Mononuclear cell (primary cell): ENCODE measurements at regions not wholly inside any gene's neighbourhood (a gene's known extent, or its start where the extent isn't known, plus 50 kb on each side); places are given as distances from the start of the nearest gene placed in this dataset.

Experiments used
- H3K27me3 ChIP-seq: 2 replicates; pipeline ENCODE4 v1.6.0; 2011; ENCODE audit warnings: low read length, control low read depth; ENCODE audit not compliant: insufficient read depth
- H3K4me1 ChIP-seq: 2 replicates; pipeline ENCODE4 v1.5.1; 2011; ENCODE audit warnings: mild to moderate bottlenecking, low read length, control low read depth; ENCODE audit not compliant: insufficient read depth
- H3K4me3 ChIP-seq: 2 replicates; pipeline ENCODE4 v1.5.1; 2011; ENCODE audit warnings: mild to moderate bottlenecking, low read length, moderate library complexity
- H3K9me3 ChIP-seq: 2 replicates; pipeline ENCODE4 v1.5.1; 2011; ENCODE audit warnings: low read depth, mild to moderate bottlenecking, control low read depth, low read length

- no peaks in the 10 kb centered on the region for H3K27me3 ChIP-seq
- no peak overlapping the region for H3K4me3 ChIP-seq
- H3K4me1 ChIP-seq = peaks cover 27% of the 10 kb centered on the region
- no peaks in the 10 kb centered on the region for H3K9me3 ChIP-seq
Measured at GRCh38 chr2:88842656-88843460, 151.4 kb downstream of the RPIA start.

GRCh38 chr2:88843651-88844050 is 152.2 kb downstream of the RPIA start:
- no peak overlapping the region for H3K4me3 ChIP-seq
- H3K27me3 ChIP-seq = no peaks in the 10 kb centered on the region
- H3K4me1 ChIP-seq = peaks cover 25% of the 10 kb centered on the region
- no peaks in the 10 kb centered on the region for H3K9me3 ChIP-seq

- Histone ChIP-seq H3K4me1 (peaks cover 17% of the 10 kb centered on the region), H3K4me3 (no peak overlapping the region), H3K9me3 (no peaks in the 10 kb centered on the region), H3K27me3 (no peaks in the 10 kb centered on the region)
Measured at GRCh38 chr2:88844960-88845359, 153.5 kb downstream of the RPIA start.

DNA sequence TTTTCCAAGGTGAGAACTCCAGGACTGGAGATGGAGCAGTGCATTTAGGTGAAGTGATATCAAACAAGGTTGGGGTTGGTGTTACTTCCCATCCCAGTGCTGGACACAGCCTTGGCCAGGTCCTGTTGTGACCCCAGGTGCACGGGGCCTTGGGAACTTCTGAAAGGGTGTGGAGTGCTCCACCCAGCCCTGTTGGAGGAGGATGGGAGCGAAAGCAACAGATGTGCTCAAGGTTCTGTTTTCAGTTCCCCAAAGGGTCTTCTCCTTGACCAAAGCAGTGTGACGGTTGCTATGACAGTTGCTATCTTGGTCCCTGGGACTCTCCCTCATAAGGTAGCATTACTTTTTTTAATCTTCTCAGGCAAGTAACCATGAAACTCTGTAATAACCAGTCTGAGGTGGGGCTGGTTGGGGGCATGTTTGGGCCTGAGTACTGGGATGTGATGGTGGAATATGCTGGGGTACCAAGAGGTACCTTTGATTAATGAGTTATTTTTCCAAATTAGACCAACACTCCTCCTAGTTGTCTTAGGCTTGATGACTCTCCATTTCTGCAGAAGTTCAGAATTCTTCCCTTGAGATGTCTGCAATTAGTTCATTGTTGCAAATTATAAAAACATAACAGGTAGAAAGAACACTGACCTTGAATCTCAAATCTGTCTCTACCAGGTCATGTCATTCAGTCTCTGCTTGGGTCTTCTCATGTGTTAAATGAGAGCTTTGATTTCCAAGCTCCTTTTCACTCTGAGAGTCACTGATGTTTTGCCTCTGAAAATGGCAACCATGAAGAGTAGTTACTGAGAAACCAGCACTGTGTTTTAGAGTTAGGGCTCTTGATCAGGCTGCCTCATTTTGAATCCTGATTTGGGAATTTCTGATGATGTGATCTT is 154.5 kb downstream of the RPIA start:
- no peaks in the 10 kb centered on the region for H3K9me3 ChIP-seq
- H3K4me1 ChIP-seq = peaks cover 14% of the 10 kb centered on the region
- H3K4me3 ChIP-seq = no peak overlapping the region
- no peaks in the 10 kb centered on the region for H3K27me3 ChIP-seq

DNA sequence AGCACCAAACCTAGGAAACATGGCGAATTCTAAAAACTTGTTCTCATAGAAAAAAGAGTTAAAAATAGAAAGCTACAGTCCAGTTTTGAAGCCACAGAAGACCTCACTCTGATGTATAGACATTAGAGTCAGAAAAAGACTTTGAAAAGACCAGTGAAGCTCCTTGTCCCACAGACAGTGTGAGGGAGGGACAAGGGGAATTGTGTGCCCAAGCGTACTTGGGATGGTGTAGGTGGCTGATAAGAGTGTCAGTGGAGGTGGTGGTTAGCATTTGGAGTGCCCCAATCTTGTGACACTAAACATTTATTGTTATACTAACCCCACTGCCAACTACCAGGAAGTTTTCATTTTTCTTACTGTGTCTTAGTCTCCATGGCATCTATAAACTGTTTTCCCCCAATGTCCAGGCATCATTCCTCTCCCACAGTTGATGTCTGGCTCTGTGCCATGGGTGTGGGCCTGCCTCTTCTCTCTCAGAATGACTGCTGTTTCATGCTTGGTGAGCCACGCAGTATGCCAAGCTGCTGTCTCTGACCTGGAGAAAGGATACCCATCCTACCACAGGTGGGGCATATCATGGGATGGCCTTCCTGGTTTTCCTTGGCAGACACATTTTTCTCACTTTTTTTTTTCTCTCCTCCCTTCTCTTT is 161.4 kb downstream of the RPIA start:
- no peak overlapping the region for H3K4me3 ChIP-seq
- H3K27me3 ChIP-seq = no peaks in the 10 kb centered on the region
- H3K4me1 ChIP-seq = peaks cover 3% of the 10 kb centered on the region
- no peaks in the 10 kb centered on the region for H3K9me3 ChIP-seq

DNA sequence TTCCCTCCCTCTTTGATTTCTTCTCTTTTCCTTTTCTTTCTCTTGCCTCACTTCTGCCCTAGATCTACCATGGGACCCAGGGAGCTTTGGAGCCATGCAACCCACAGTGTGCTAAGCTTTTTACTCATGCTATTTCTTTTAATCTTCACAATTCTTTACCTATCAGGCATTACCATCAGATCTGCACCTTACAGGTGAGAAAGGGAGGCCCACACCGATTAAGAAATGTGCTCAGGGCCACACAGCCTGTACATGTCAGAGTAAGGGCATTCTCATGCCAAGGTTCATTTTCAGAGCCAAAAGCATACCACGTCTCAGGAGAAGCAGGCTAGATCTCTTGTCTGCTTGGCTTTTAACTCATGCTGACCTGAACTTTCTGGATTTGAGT is 161.9 kb downstream of the RPIA start:
- H3K4me3 ChIP-seq = no peak overlapping the region

GRCh38 chr2:88854528-88854927 is 163.1 kb downstream of the RPIA start:
- H3K4me3 ChIP-seq = no peak overlapping the region
- no peaks in the 10 kb centered on the region for H3K9me3 ChIP-seq
- H3K27me3 ChIP-seq = no peaks in the 10 kb centered on the region
- peaks cover 3% of the 10 kb centered on the region for H3K4me1 ChIP-seq

More for the DNA sequence above, 161.9 kb downstream of the RPIA start:
- H3K4me1 ChIP-seq = peaks cover 3% of the 10 kb centered on the region
- no peaks in the 10 kb centered on the region for H3K9me3 ChIP-seq
- H3K27me3 ChIP-seq = no peaks in the 10 kb centered on the region

DNA sequence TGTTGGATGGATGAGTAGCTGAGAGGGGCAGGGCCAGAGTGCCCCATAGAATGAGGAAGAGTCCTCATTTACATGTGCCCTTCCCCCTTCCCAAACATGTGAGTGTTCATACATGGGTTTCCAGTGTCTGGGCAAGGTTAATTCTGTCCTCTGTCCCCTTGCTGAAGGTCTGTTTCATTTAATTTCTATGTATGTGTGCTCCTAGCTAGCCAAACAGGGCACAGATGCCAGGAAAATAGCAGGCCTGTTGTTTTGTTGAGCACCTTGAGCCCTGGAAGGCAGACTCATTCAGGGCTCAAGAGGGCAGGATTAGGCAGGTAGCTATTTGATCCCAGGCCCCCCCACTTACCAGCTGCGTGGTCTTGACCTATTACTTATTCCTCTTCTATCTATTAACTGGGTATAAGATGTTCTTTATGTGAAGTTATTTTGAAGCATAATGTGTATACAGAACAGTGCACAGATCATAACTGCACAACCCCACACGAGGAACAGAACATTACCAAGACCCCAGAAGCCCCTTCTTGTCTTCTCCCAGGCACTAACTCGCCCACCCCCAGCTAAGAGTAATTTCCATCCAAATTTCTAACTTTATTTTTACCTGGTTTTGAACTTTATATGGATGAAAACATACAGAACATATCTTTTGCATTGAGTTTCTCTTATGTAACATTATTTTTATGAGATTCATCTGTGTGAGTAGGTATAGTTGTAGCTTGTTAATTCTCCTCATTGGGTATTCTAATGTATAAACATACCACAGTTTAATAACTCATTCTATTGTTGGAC is 164.3 kb downstream of the RPIA start:
- Histone ChIP-seq H3K4me3 (no peak overlapping the region), H3K27me3 (no peaks in the 10 kb centered on the region), H3K9me3 (no peaks in the 10 kb centered on the region), H3K4me1 (peaks cover 3% of the 10 kb centered on the region)

DNA sequence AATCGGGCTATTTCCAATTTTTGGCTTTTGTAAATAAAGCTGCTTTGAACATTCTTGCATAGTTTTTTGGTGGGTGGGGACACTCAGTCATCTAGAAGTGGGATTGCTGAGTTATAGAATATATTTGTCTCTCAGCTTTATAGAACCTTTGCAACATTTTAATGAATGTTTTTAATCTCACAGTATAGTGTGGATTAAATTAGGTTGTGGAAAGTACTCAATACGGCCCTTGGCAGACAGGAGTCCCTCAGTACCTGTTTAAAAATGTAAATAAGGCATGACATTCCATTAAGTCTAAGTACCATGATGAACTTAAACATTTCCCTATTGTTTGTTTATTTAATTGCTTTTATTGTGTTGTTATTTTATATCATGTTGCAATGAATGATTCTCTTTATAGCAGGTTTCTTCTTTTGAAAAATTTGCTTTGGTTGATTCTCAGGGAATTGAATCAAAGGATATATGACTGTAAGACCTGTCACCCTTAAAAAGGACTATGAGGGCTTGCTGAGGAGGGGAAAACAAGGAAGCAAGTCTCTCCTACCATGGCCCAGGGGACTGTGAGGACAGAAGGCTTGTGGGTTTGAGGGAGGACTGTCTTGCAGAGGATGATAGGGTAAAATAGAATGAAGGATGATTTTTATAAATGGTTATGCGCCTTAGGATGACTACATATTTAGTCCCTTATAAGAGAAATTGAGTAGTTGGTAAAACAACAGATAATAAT is 165.1 kb downstream of the RPIA start:
- H3K4me3 ChIP-seq = no peak overlapping the region
- H3K27me3 ChIP-seq = no peaks in the 10 kb centered on the region
- no peaks in the 10 kb centered on the region for H3K9me3 ChIP-seq
- peaks cover 3% of the 10 kb centered on the region for H3K4me1 ChIP-seq

GRCh38 chr2:88857274-88857741 is 165.8 kb downstream of the RPIA start:
- H3K4me1 ChIP-seq = no peaks in the 10 kb centered on the region
- no peaks in the 10 kb centered on the region for H3K9me3 ChIP-seq
- peak overlapping the region; percentile 14 for H3K4me3 ChIP-seq

DNA sequence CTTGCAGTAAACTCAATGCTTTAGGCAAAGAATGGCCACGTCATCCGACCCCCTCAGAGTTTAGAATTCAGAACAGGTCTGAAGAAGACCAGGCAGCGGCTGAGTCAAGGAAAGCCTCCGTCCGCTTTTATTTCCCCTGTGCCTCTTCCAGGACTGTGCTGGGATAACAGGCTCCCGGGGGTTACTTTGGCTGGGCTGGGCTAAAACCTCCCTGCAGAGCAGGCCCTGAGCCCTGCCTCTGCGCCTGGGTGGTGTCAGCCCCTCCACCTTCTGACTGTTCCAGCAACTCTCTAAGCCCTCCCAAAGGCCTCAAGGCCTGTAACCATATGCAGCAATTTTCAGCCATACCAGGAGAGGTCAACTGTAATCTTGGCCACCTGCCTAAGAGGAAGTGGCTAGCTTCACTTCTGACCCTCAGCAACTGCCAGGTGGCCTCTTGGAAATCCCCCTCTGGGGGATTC is 166.5 kb downstream of the RPIA start:
- no peaks in the 10 kb centered on the region for H3K27me3 ChIP-seq
- H3K4me3 ChIP-seq = peak overlapping the region; percentile 14
- H3K9me3 ChIP-seq = no peaks in the 10 kb centered on the region
- H3K4me1 ChIP-seq = no peaks in the 10 kb centered on the region

More at GRCh38 chr2:88857274-88857741, 165.8 kb downstream of the RPIA start:
- H3K27me3 ChIP-seq = no peaks in the 10 kb centered on the region

GRCh38 chr2:88859461-88859860 is 168.0 kb downstream of the RPIA start:
- H3K27me3 ChIP-seq = no peaks in the 10 kb centered on the region
- H3K4me3 ChIP-seq = peak overlapping the region; percentile 42
- no peaks in the 10 kb centered on the region for H3K9me3 ChIP-seq
- no peaks in the 10 kb centered on the region for H3K4me1 ChIP-seq

GRCh38 chr2:88860421-88861075 is 169.1 kb downstream of the RPIA start:
- peak overlapping the region; percentile 42 for H3K4me3 ChIP-seq
- peaks cover 1% of the 10 kb centered on the region for H3K4me1 ChIP-seq
- no peaks in the 10 kb centered on the region for H3K9me3 ChIP-seq
- no peaks in the 10 kb centered on the region for H3K27me3 ChIP-seq
